Glomerular visceral epithelial cell (primary cell): ENCODE measurements at regions not wholly inside any gene's neighbourhood (a gene's known extent, or its start where the extent isn't known, plus 50 kb on each side); places are given as distances from the start of the nearest gene placed in this dataset.
"Not testable (repeated sequence)": the region's sequence is repeated elsewhere in the genome, so short reads cannot be mapped to it uniquely, and the experiment has no call there.

Experiments
- DNase-seq: peaks from one replicate; pipeline ENCODE4 v3.0.0-alpha.2; 2016; ENCODE audit errors: extremely low spot score

- no peak for DNase-seq
Observed at GRCh38 chr1:188594542-188595235, 1765.9 kb downstream of the PLA2G4A start.

DNA sequence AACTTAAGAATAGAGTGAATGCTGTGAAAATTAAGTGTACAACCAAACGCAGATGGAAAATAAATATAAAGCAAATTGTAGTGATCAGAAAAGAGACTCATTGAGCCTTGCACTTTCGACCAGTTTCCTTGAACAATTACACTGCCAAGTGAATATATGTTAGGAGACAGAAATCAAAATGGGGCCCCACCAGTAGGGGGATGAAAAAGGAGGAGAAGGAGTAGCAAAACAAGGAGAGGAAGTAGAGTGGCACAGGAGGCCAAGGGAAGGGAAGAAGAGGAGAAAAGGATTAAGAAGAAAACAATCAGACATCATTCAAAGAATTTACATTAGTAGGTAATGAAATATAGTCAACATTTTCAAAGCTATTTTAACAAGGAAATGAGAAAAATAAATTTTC lies 1770.6 kb downstream of the PLA2G4A start:
- no peak for DNase-seq

DNA sequence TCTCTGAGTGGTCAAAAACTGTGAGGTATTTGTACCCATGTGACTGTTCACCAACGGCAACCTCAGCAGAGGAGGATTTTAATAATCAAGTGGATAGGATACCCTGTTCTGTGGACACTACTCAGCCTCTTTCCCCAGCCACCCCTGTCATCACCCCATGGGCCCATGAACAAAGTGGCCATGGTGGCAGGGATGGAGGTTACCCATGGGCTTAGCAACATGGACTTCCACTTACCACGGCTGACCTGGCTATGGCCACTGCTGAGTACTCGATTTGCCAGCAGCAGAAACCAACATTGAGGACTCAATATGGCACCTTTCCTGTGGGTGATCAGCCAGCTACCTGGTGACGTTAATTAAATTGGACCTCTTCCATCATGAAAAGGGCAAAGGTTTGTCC lies 1782.7 kb downstream of the PLA2G4A start:
- DNase-seq = no peak

DNA sequence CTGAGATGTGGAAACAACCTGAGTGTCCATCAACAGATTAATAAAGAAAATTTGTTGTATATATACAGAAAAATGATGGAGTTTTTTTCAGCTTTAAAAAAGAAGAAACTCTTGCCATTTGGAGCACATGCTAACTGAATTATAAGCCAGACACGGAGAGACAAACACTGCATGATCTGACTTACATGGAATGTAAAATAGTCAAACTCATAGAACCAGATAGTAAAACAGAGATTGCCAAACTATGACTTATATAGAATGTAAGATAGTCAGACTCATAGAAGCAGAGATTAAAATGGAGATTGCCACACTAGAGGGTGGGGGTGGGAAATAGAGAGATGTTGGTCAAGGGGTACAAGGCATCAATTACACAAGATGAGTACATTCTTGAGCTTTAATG lies 1786.6 kb downstream of the PLA2G4A start:
- no peak for DNase-seq

DNA sequence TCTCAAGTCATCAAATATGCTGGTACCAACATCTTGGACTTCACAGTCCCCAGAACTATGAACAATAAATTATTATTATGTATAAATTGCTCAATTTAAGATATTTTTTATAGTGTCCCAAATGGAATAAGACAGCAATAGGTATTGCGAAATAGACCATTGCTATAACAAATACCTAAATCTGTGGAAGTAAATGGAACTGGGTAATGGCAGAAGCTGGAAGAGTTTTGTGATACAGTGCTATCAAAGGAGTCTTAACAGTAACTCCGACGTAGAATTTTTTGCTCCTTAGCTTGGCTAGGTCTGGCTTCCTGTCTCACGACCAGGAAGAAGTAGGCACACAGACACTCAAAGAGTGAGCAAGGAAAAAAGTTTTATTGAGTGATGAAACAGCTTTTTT lies 1791.5 kb downstream of the PLA2G4A start:
- DNase-seq = no peak

GRCh38 chr1:188641566-188642211 lies 1812.9 kb downstream of the PLA2G4A start:
- DNase-seq = no peak

DNA sequence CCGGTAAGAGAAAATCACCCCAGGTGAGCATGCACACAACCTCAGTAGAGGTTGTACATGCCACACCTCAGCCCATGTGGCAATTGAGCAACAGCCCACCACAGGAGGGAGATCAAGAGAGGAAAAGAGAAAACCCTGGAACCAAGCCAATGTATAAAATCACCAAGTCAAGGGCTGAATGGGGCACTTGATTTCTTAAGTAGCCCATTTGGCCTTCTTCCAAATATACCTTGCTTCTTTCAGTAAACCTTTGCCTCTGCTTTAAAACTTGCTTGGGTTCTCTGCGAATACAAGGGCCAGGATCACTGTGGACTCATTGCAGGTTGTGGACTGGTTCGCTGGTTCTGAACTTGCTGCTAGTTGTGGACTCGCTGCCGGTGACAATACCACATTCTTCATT lies 1814.0 kb downstream of the PLA2G4A start:
- DNase-seq = no peak

GRCh38 chr1:188652678-188653077 lies 1823.9 kb downstream of the PLA2G4A start:
- DNase-seq = peak; percentile 8

GRCh38 chr1:188655966-188656365 lies 1821.7 kb downstream of the BRINP3 start:
- not testable (repeated sequence) for DNase-seq

DNA sequence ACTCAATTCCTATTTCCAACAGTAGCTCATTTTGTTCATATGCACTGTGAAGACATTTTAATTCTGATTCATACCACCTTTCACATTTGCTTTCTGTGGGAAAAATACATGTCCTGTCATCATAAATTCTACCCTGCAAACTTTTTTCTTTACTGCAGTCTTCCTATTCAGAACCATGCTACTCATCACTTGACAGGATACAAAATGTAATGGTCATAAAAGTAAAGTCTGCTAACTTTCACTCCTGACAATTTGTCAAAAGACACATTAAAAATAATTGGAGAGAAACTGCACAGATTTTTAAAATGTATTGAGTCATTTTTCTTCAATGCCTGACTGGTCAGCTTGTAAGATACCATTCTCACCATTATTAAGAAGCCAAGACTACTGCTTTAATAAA lies 1817.1 kb downstream of the BRINP3 start:
- no peak for DNase-seq

DNA sequence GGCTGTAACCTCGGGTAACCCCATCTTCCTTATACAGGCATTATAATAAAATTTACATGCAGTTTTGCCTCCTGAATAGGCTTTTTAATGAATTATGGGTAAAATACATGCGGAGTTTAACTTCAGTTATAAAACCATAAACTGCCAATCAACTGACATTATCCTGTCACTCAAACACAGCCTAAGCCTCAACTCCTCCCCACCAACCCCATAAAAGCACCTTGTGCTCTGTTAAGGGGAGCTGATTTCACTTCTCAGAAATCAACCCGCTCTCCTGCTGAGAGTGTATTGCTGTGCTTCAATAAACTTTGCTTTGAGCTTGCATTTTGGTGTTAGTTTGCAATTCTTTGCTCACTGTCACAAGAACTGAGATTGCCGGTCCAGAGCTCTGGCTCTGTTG lies 1812.2 kb downstream of the BRINP3 start:
- no peak for DNase-seq

GRCh38 chr1:188668083-188668482 lies 1809.6 kb downstream of the BRINP3 start:
- no peak for DNase-seq

DNA sequence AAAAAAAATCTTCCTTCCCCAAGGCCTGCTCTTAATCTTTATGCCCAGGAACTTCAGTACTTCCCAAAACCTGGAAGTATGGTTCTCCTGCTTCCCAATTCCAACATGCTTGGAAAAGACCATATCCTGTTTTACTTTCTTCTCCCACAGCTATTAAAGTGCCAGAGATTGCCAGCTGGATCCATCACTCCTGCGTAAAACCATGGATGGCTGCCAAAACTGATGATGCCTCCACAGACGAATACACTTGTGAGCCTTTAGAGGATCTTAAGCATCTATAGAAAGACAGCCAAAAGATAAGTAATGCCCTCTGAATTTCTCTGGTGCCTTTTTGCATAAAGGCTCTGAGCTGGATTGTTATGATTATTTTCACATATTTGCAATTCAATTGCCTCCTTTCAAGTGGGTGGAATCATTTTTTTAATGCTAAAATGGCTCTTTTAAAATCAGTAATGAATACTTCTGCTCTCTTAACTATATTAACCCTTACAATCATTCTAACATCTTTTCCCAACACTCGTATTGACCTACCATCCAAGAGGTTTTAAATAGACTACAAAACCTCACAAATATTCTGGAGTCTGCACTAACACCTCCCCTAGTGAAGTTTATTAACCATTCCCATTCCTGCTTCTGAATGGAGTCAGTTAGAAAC lies 1807.8 kb downstream of the BRINP3 start:
- peak; percentile 25 for DNase-seq

GRCh38 chr1:188670837-188671236 lies 1806.8 kb downstream of the BRINP3 start:
- peak; percentile 42 for DNase-seq

DNA sequence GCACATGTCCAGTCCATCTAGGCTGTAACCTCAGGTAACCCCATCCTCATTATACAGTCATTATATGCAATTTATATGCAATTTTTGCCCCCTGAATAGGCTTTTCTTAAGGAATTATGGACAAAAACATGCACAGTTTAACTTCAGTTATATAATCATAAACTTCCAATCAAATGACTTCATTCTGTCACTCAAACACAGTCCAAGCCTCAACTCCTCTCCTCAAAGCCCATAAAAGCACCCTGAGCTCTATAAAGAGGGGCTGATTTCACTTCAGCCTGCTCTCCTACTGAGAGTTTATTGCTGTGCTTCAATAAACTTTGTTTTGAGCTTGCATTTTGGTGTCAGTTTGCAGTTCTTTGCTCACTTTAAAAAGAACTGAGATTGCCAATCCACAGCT lies 1805.5 kb downstream of the BRINP3 start:
- no peak for DNase-seq

GRCh38 chr1:188689542-188689941 lies 1788.1 kb downstream of the BRINP3 start:
- no peak for DNase-seq

- DNase-seq = no peak
Observed at GRCh38 chr1:188700116-188700515, 1777.5 kb downstream of the BRINP3 start.

DNA sequence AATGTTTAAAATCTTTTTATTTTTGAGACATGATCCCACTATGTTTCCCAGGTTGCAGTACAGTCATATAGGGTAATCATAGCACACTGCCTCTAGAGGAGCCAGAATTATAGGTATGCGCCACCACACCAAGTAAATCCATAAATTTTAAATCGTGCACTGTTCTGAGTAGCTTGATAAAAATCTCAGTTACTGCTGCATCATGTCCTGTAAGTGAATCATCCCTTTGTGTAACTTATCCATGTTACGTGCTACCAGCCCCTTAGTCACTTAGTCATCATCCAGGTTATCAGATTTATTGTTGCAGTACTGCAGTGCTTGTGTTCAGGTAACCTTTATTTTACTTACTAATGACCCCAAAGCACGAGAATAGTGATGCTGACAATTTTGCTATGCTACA lies 1770.9 kb downstream of the BRINP3 start:
- DNase-seq = peak; percentile 58

DNA sequence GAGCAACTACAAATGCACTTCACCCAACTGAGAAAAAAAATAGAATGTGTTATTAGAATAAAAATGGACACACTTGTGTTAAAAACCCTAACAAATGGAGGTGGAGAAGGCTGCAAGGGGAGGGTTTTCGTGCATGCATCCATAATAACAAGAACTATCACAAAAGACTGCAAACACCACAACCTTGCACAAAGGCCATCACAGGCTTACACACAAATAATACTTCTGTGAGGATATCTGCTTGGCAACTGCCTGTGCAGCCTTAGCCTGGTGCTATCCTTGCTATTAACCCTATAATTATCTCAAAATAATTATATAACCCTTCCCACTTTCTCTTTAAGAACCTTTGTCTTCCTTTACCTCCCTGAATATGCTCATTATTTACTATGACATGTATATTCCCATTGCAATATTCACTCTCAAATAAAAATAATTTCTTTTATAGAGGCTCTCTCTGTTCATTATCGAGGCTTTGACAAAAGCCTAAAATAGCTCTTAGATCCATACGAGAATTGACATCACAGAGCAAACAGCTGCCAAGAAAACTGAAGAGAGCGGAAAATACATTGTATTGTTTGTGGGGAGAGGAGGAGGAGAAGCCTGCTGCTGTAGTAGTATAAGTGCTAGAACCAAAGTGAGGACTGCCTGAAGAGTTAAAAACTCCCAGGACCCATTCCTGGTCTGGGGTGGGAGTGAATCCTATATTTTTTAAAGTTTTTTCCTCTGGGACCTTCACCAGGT lies 1768.7 kb downstream of the BRINP3 start:
- DNase-seq = no peak

DNA sequence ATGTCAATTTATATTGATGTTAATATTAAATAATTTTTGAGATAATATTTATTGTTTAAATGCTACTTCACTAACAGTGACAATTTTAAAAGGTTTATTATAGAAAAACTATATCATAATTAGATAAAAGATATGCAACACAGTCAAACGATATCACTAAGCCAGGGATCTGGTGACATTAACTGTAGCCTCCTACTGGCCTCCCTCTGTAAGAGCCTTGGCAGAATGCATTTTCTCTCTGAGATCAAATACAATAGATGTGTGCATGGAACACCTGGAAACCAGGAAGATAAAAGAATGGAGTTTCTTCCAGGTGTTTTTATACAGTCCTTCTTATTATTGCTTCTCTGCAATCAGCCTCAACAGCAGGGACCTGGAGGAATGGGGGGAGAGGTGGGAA lies 1762.1 kb downstream of the BRINP3 start:
- DNase-seq = no peak

DNA sequence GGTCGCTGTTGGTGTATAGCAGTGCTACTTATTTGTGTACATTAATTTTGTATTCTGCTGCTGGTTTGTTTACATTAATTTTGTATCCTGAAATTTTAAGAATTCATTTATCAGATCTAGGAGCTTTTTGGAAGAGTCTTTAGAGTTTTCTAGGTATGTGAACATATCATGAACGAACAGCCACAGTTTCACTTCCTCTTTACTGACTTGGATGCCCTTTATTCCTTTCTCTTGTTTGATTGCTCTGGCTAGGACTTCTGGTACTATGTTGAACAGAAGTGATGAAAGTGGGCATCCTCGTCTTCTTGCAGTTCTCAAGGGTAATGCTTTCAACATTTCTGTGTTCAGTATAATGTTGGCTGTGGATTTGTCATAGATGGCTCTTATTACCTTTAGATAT lies 1757.9 kb downstream of the BRINP3 start:
- no peak for DNase-seq

DNA sequence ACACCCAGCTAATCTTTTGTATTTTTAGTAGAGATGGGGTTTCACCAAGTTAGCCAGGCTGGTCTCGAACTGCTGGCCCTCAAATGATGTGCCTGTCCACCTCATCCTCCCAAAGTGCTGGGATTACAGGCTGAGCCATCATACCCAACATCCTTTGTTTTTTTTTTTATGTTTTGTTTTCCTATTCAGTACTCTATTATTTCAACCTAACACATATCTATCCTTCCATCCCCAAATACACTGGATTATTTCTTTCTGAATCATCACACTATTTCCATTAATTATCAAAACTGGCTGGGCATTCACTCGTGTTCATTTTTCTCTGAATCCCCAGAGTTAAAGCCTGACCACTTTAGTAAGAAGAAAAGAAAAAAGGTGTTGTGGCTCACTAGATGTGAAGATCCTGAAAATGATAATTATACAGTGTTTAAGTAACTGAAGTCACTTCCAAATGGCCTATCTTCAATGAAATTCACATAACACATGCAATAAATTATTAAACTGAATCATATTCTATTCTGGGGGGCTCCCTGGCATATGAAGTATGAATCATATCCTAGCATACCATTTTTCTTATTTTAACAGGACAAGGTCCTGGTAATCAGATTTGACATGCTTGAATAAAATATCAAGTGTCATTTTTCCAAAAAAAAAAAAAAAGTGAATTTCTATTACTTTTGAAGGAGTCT lies 1754.2 kb downstream of the BRINP3 start:
- no peak for DNase-seq
